Loucy (cell line): ENCODE measurements at regions not wholly inside any gene's neighbourhood (a gene's known extent, or its start where the extent isn't known, plus 50 kb on each side); places are given as distances from the start of the nearest gene placed in this dataset.

Experiments
- H2AFZ ChIP-seq: fragments of 200-600 bp; sonication (generic); 2 replicates; pipeline ENCODE4 v1.6.0; 2016; ENCODE audit warnings: antibody characterized with exemption, mild to moderate bottlenecking, low read length, moderate library complexity
- H3F3A ChIP-seq: fragments of 200-600 bp; 2 replicates; pipeline ENCODE4 v1.6.0; 2016; ENCODE audit warnings: antibody characterized with exemption, low read depth, mild to moderate bottlenecking
- H3K27me3 ChIP-seq: fragments of 200-600 bp; sonication (generic); 2 replicates; pipeline ENCODE4 v1.6.1; 2014; ENCODE audit warnings: low read length, mild to moderate bottlenecking; ENCODE audit not compliant: insufficient read depth, poor library complexity, severe bottlenecking
- H3K36me3 ChIP-seq: fragments of 200-600 bp; sonication (generic); 2 replicates; pipeline ENCODE4 v1.6.1; 2016; ENCODE audit warnings: low read length; ENCODE audit not compliant: insufficient read depth
- H3K4me1 ChIP-seq: fragments of 200-600 bp; sonication (generic); 2 replicates; pipeline ENCODE4 v1.5.1; 2014; ENCODE audit warnings: low read length, mild to moderate bottlenecking; ENCODE audit not compliant: insufficient read depth, poor library complexity, severe bottlenecking
- H3K4me2 ChIP-seq: fragments of 200-600 bp; sonication (generic); 2 replicates; pipeline ENCODE4 v1.6.0; 2014; ENCODE audit warnings: antibody characterized with exemption, low read length, low read depth, mild to moderate bottlenecking; ENCODE audit not compliant: poor library complexity, severe bottlenecking
- H3K4me3 ChIP-seq: fragments of 200-600 bp; sonication (generic); 2 replicates; pipeline ENCODE4 v1.5.1; 2014; ENCODE audit warnings: low read length, mild to moderate bottlenecking, mixed read lengths; ENCODE audit not compliant: poor library complexity, severe bottlenecking
- H3K79me2 ChIP-seq: fragments of 200-600 bp; sonication (generic); 2 replicates; pipeline ENCODE4 v1.6.1; 2014; ENCODE audit warnings: low read length; ENCODE audit not compliant: insufficient read depth
- H3K9ac ChIP-seq: fragments of 200-600 bp; sonication (generic); 2 replicates; pipeline ENCODE4 v1.6.0; 2014; ENCODE audit warnings: mild to moderate bottlenecking, low read depth, low read length, moderate library complexity; ENCODE audit not compliant: poor library complexity, severe bottlenecking
- H3K9me2 ChIP-seq: fragments of 200-600 bp; sonication (generic); replicated peaks from 2 replicates; pipeline ENCODE4 v1.6.1; 2016; ENCODE audit warnings: low read depth, low read length, mixed read lengths
- H3K9me3 ChIP-seq: fragments of 200-600 bp; sonication (generic); 2 replicates; pipeline ENCODE4 v1.6.1; 2014; ENCODE audit warnings: mild to moderate bottlenecking, antibody characterized with exemption, low read length, low read depth; ENCODE audit not compliant: insufficient read depth
- H4K20me1 ChIP-seq: fragments of 200-600 bp; sonication (generic); 2 replicates; pipeline ENCODE4 v1.6.0; 2014; ENCODE audit warnings: antibody characterized with exemption, low read length, mild to moderate bottlenecking; ENCODE audit not compliant: insufficient read depth, poor library complexity, severe bottlenecking
- CTCF ChIP-seq: fragments of 200-600 bp; sonication (generic); conservative IDR thresholded peaks from 2 replicates; pipeline ENCODE4 v1.5.1; 2014; ENCODE audit warnings: mild to moderate bottlenecking, antibody characterized with exemption, low read length
- EZH2phosphoT487 ChIP-seq: fragments of 200-600 bp; IDR thresholded peaks from 2 replicates; pipeline ENCODE4 v1.6.1; 2018; ENCODE audit warnings: antibody characterized with exemption, mild to moderate bottlenecking, moderate library complexity, borderline replicate concordance

- Histone ChIP-seq H3K79me2 (no peaks in the 10 kb centered on the region), H3K27me3 (no peaks in the 10 kb centered on the region), H3K36me3 (no peaks in the 10 kb centered on the region), H3K4me2 (peak overlapping the region; percentile 14), H2AFZ (0 out of 2 replicates have a peak overlapping the region, but pooled peaks have one; percentile 65), H3K4me3 (no peak overlapping the region), H3K9me3 (no peaks in the 10 kb centered on the region), H3K9ac (no peak overlapping the region), H3K4me1 (peaks cover 5% of the 10 kb centered on the region), H4K20me1 (no peaks in the 10 kb centered on the region), H3K9me2 (no peaks in the 10 kb centered on the region), H3F3A (no peaks in the 10 kb centered on the region)
- TF ChIP-seq CTCF (peak; percentile 86), EZH2phosphoT487 (no peak)
Measured at GRCh38 chr10:2619472-2619871, 447.9 kb upstream of the PFKP start.

GRCh38 chr10:2618690-2619089 lies 448.7 kb upstream of the PFKP start:
- Histone ChIP-seq H3K4me1 (peaks cover 5% of the 10 kb centered on the region), H3K4me2 (no peak overlapping the region), H3F3A (no peaks in the 10 kb centered on the region), H3K9me2 (no peaks in the 10 kb centered on the region), H4K20me1 (no peaks in the 10 kb centered on the region), H3K9ac (no peak overlapping the region), H2AFZ (no peak overlapping the region), H3K27me3 (no peaks in the 10 kb centered on the region), H3K4me3 (no peak overlapping the region), H3K9me3 (no peaks in the 10 kb centered on the region), H3K36me3 (no peaks in the 10 kb centered on the region), H3K79me2 (no peaks in the 10 kb centered on the region)
- no peak for TF ChIP-seq CTCF
- TF ChIP-seq EZH2phosphoT487: no peak

GRCh38 chr10:2616215-2616614 lies 451.1 kb upstream of the PFKP start:
- no peak overlapping the region for H3K9ac ChIP-seq

More at GRCh38 chr10:2616215-2616614, 451.1 kb upstream of the PFKP start:
- Histone ChIP-seq H4K20me1 (no peaks in the 10 kb centered on the region), H3K79me2 (no peaks in the 10 kb centered on the region), H3K9me2 (no peaks in the 10 kb centered on the region), H2AFZ (no peak overlapping the region), H3K36me3 (no peaks in the 10 kb centered on the region), H3K4me1 (peaks cover 5% of the 10 kb centered on the region), H3K9me3 (no peaks in the 10 kb centered on the region), H3K4me3 (no peak overlapping the region), H3K27me3 (no peaks in the 10 kb centered on the region), H3F3A (no peaks in the 10 kb centered on the region), H3K4me2 (no peak overlapping the region)
- peak; percentile 47 for TF ChIP-seq CTCF
- no peak for TF ChIP-seq EZH2phosphoT487
